Fibroblast of the aortic adventitia (primary cell): ENCODE measurements at regions not wholly inside any gene's neighbourhood (a gene's known extent, or its start where the extent isn't known, plus 50 kb on each side); places are given as distances from the start of the nearest gene placed in this dataset.

Experiments
- DNase-seq: peaks from one replicate; pipeline ENCODE4 v3.0.0-alpha.2; 2010; ENCODE audit warnings: low read depth
- H3K4me3 ChIP-seq: 2 replicates; pipeline ENCODE4 v1.5.1; 2011; ENCODE audit warnings: low read depth, mild to moderate bottlenecking, control low read depth, low read length, moderate library complexity
- CTCF ChIP-seq: IDR thresholded peaks from 2 replicates; pipeline ENCODE4 v1.5.1; 2011; ENCODE audit warnings: mild to moderate bottlenecking, low read length, control low read depth, inconsistent platforms; ENCODE audit not compliant: insufficient read depth

GRCh38 chr2:200185628-200186000, 120.9 kb upstream of the SPATS2L start:
- TF ChIP-seq CTCF: no peak

DNA sequence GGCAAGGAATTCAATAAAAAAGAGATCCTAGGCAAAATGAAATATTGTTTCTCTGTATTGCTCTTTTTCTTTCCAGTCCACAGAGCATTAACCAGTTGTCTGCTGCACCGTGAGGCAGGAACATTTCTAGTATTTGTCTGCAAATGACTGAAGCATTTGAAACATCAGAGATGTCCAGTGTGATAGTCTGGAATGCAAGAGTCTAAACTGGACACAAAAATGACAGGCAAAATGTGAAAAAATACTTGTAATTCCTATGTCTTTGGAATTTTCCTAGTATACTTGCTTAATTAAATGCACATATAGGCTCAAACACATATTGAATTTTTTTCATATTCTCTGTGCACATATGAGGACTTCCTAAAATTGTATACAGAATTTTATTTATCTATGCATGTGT, 120.5 kb upstream of the SPATS2L start:
- H3K4me3 ChIP-seq: no peak overlapping the region
- DNase-seq: no peak
- no peak for TF ChIP-seq CTCF

More at GRCh38 chr2:200185628-200186000, 120.9 kb upstream of the SPATS2L start:
- no peak overlapping the region for H3K4me3 ChIP-seq
- DNase-seq: no peak

DNA sequence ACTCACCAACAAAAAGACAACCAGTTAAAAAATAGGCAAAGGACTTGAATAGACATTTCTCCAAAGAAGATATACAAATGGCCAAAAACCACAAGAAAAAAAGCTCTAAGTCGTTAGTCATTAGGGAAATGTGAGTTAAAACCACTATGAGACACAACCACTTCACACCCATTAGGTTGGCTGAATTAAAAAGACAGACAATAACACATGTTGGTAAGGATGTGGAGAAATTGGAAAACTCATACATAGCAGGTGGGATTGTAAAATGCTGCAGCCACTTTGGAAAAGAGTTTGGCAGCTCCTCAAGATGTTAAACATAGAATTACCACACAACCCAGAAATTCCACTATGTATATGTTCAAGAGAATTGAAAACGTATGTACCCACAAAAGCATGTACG, 117.6 kb upstream of the SPATS2L start:
- H3K4me3 ChIP-seq: no peak overlapping the region
- DNase-seq: no peak

GRCh38 chr2:200189964-200190363, 116.5 kb upstream of the SPATS2L start:
- no peak for DNase-seq
- H3K4me3 ChIP-seq: no peak overlapping the region
- TF ChIP-seq CTCF: no peak

More for the DNA sequence above, 117.6 kb upstream of the SPATS2L start:
- TF ChIP-seq CTCF: no peak

GRCh38 chr2:200193331-200193730, 113.2 kb upstream of the SPATS2L start:
- no peak for DNase-seq
- no peak for TF ChIP-seq CTCF

DNA sequence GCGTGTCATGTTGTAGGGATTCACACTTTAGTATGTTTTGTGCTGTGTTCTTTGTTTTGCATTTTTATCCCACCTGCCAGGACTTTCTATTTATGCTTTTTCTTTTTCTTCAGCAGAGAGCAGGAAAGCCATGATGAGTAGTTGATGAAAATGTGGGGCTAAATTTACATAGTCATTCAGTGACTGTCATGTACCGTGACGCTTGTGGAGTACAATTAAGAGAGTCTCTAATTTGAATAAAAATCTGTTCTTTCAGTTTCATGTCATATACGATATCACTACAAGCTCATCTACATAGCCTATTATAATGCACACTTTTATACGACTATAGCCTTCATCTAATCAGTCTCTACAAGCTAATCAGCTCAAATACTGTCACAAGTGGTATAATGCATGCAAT, 112.7 kb upstream of the SPATS2L start:
- TF ChIP-seq CTCF: no peak
- no peak for DNase-seq
- no peak overlapping the region for H3K4me3 ChIP-seq

More at GRCh38 chr2:200193331-200193730, 113.2 kb upstream of the SPATS2L start:
- H3K4me3 ChIP-seq: no peak overlapping the region

- no peak for TF ChIP-seq CTCF
- no peak for DNase-seq
- H3K4me3 ChIP-seq: no peak overlapping the region
Measured at GRCh38 chr2:200194746-200195145, 111.7 kb upstream of the SPATS2L start.
